Cardiac fibroblast (primary cell): ENCODE measurements at regions not wholly inside any gene's neighbourhood (a gene's known extent, or its start where the extent isn't known, plus 50 kb on each side); places are given as distances from the start of the nearest gene placed in this dataset.
"Not testable (repeated sequence)": the region's sequence is repeated elsewhere in the genome, so short reads cannot be mapped to it uniquely, and the experiment has no call there.

Experiments
- DNase-seq, 2 donors: peaks; one replicate each; pipeline versions ENCODE4 v3.0.0 to v3.0.0-alpha.2; 2010; ENCODE audit warnings: low read depth in 2 of 2
- H3K4me3 ChIP-seq, 2 donors: replicated peaks in 1 of 2; 1 replicate in 1 of 2; 2 replicates in 1 of 2; pipeline ENCODE4 v1.5.1; 2011; ENCODE audit warnings: low read depth in 2 of 2, low read length in 2 of 2, mild to moderate bottlenecking in 2 of 2, moderate library complexity in 1 of 2
- CTCF ChIP-seq: IDR thresholded peaks from one replicate; pipeline ENCODE4 v1.5.1; 2011; ENCODE audit warnings: low read depth, mild to moderate bottlenecking, low read length, inconsistent platforms

GRCh38 chr1:24268555-24268954, 50.6 kb upstream of the GRHL3 start:
- H3K4me3 ChIP-seq, DNase-seq: not testable (repeated sequence)

DNA sequence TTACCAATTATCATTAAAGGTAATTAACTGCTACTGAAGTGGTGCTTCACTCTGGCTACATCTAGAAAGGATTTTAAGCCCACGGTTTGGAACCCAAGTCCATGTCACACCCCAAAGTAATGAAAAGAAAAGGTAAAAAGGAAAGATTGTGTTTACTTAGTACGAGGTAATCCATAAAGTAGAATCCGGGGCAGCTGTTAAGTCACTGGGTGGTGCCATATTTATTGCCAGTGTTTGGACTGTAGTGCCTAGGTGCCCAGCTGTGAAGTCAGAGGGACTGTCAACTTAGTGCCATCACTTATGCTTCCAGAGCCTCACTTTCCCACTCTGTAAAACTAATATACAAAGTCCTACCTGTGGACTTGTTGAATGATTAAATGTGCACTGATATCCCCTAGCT, 52.2 kb upstream of the GRHL3 start:
- TF ChIP-seq CTCF: no peak
- no peak for DNase-seq
- H3K4me3 ChIP-seq: no peak overlapping the region

DNA sequence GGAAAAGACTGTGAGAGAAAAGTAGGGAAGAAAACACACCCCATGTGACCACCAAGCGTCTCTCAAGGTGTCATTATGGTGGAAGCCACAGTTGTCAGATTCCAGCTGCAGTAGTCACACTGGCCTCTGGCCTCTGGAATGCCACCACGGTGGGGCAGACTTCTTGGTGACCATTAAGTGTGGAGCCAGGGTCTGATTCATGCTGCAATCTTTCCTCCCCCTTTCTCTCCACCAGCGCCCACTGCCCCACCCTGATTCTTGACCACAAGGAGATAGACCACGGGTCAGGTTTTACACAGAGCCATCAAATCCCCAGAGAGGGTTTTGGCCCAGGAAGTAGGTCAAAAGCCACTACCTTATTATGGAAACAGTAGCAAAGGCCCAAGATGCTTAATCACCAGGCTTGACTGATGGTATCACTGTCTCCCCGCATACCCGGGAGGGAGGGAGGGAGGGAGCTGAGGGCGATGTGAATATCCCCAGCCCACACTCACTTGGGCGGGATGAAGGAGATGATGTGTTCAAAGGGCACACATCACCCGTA, 52.7 kb upstream of the GRHL3 start:
- H3K4me3 ChIP-seq: no peak overlapping the region
- peak; percentile 78 to 88 for DNase-seq
- TF ChIP-seq CTCF: no peak

GRCh38 chr1:24263746-24264145, 55.4 kb upstream of the GRHL3 start:
- no peak for TF ChIP-seq CTCF
- H3K4me3 ChIP-seq: no peak overlapping the region
- DNase-seq: no peak

- H3K4me3 ChIP-seq: no peak overlapping the region
- no peak for TF ChIP-seq CTCF
- no peak for DNase-seq
These were observed 55.9 kb upstream of the GRHL3 start for GRCh38 chr1:24263211-24263610.

GRCh38 chr1:24261977-24262376, 57.2 kb upstream of the GRHL3 start:
- no peak overlapping the region for H3K4me3 ChIP-seq
- DNase-seq: no peak
- no peak for TF ChIP-seq CTCF

- no peak overlapping the region for H3K4me3 ChIP-seq
- TF ChIP-seq CTCF: no peak
- no peak for DNase-seq
These were observed 60.3 kb upstream of the GRHL3 start for GRCh38 chr1:24258735-24259424.
